NT2/D1 (cell line): ENCODE measurements at regions not wholly inside any gene's neighbourhood (a gene's known extent, or its start where the extent isn't known, plus 50 kb on each side); places are given as distances from the start of the nearest gene placed in this dataset.

ENCODE experiments used
- SUZ12 ChIP-seq: IDR thresholded peaks from 2 replicates; pipeline ENCODE4 v1.6.1; 2011; ENCODE audit not compliant: insufficient read length, insufficient read depth; ENCODE audit errors: extremely low read depth
- ZNF274 ChIP-seq: IDR thresholded peaks from 2 replicates; pipeline ENCODE4 v1.6.1; 2011; ENCODE audit warnings: mild to moderate bottlenecking, low read depth, low read length

DNA sequence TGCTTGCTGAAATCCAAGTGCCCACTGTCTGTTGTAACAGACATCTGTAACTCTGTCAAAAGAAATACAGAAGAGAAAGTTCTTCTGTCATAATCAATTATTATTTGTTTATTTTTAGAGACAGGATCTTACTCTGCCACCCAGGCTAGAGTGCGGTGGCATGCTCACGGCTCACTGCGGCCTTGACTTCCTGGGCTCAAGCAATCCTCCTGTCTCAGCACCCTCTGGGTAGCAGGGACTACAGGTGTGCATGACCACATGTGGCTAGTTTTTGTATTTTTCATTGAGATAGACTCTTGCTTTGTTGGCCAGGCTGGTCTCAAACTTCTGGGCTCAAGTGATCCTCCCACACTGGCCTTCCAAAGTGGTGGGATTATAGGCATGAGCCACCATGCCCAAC lies 177.6 kb upstream of the SETMAR start:
- TF ChIP-seq ZNF274: no peak
- no peak for TF ChIP-seq SUZ12
